Bronchial epithelial cell (primary cell): ENCODE measurements at regions not wholly inside any gene's neighbourhood (a gene's known extent, or its start where the extent isn't known, plus 50 kb on each side); places are given as distances from the start of the nearest gene placed in this dataset.

Experiments
- DNase-seq: peaks from one replicate; pipeline ENCODE4 v3.0.0-alpha.2; 2010; ENCODE audit warnings: low read depth
- FAIRE-seq: peaks from 2 replicates; lab custom pipeline; 2011; peaks lifted over from hg19 to GRCh38; lab: Jason Lieb, UNC
- H3K27me3 ChIP-seq: 2 replicates; pipeline ENCODE4 v1.5.1; 2011; ENCODE audit warnings: low read length; ENCODE audit not compliant: control insufficient read depth, insufficient read depth
- H3K36me3 ChIP-seq: 2 replicates; pipeline ENCODE4 v1.5.1; 2011; ENCODE audit warnings: low read length; ENCODE audit not compliant: control insufficient read depth, insufficient read depth
- H3K4me3 ChIP-seq: 2 replicates; pipeline ENCODE4 v1.5.1; 2011; ENCODE audit warnings: mild to moderate bottlenecking, low read depth, low read length, control low read depth
- TF ChIP-seq, protein P1 (sequence below): IDR thresholded peaks from 2 replicates; pipeline ENCODE4 v1.5.1; 2011; ENCODE audit warnings: mild to moderate bottlenecking, moderate library complexity, low read length, control low read depth, inconsistent platforms; ENCODE audit not compliant: insufficient read depth, severe bottlenecking

DNA sequence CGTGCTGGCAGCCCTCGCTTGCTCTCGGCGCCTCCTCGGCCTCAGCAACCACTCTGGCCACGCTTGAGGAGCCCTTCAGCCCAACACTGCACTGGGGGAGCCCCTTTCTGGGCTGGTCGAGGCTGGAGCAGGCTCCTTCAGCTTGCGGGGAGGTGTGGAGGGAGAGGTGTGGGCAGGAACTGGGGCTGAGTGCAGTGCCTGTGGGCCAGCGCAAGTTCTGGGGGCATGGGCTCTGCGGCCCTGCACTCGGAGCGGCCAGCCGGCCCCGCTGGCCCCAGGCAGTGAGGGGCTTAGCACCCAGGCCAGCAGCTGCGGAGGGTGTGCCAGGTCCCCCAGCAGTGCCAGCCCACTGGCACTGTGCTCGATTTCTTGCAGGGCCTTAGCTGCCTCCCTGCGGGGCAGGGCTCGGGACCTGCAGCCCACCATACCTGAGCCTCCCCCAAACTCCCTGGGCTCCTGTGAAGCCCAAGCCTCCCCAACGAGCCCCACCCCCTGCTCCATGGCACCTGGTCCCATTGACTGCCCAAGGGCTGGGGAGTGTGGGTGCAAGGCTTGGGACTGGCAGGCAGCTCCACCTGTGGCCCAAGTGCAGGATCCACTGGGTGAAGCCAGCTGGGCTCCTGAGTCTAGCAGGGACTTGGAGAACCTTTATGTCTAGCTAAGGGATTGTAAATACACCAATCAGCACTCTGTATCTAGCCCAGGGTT lies 556.8 kb downstream of the GABRG1 start:
- no peak for FAIRE-seq
- Histone ChIP-seq H3K36me3 (no peaks in the 10 kb centered on the region), H3K4me3 (no peak overlapping the region), H3K27me3 (no peaks in the 10 kb centered on the region)
- DNase-seq = no peak
- TF ChIP-seq, protein P1, sequence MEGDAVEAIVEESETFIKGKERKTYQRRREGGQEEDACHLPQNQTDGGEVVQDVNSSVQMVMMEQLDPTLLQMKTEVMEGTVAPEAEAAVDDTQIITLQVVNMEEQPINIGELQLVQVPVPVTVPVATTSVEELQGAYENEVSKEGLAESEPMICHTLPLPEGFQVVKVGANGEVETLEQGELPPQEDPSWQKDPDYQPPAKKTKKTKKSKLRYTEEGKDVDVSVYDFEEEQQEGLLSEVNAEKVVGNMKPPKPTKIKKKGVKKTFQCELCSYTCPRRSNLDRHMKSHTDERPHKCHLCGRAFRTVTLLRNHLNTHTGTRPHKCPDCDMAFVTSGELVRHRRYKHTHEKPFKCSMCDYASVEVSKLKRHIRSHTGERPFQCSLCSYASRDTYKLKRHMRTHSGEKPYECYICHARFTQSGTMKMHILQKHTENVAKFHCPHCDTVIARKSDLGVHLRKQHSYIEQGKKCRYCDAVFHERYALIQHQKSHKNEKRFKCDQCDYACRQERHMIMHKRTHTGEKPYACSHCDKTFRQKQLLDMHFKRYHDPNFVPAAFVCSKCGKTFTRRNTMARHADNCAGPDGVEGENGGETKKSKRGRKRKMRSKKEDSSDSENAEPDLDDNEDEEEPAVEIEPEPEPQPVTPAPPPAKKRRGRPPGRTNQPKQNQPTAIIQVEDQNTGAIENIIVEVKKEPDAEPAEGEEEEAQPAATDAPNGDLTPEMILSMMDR = no peak

DNA sequence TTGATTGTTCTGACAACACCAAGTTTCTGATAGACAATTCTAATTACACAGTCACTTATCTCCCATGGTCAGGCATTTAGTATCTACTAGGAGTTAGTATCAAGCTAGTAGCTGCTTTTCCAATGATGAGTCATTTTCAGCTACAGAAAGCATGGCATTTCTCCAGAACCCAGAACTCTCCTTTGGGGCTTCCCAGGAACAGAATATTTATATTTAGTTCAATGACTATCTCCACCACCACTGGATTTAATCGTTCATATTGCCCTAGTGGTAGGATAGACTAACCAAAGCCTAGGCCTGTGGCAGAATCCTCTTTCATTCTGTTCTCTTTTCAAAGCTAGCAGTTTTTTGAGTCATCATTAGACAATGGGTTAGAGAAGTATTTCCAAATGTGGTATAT lies 569.4 kb downstream of the GABRG1 start:
- Histone ChIP-seq H3K27me3 (no peaks in the 10 kb centered on the region), H3K4me3 (no peak overlapping the region), H3K36me3 (no peaks in the 10 kb centered on the region)
- no peak for FAIRE-seq
- DNase-seq = no peak
- TF ChIP-seq, protein P1 = no peak

DNA sequence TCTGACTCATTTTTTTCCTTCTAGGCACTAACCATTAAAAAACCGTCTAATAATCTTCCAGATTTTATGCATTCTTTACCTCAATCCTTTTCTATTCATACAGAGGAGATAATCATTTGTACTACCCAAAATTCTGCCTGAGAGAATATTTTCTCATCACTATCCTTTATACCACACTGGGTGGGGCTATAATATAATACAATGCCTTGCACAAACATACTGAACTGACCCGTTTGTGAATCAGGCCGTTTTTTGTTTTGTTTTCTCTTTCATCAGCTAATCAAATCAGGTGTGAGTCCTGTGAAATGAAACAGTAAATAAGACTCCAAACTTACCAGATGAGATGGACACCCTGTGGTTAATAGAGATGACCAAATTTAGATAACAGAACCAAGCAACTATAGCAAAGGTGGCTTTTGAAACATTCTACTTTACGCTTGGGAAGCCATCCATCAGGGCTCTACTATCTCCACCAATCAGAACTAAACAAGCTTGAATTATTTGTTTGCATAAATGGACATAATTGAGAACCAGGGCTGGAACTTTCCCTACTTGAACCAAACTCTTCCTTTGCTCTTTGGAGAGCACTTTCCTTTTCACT lies 573.0 kb downstream of the GABRG1 start:
- H3K4me3 ChIP-seq = no peak overlapping the region
- no peak for DNase-seq
- TF ChIP-seq, protein P1 = no peak
- H3K27me3 ChIP-seq = no peaks in the 10 kb centered on the region
- H3K36me3 ChIP-seq = no peaks in the 10 kb centered on the region
- no peak for FAIRE-seq

DNA sequence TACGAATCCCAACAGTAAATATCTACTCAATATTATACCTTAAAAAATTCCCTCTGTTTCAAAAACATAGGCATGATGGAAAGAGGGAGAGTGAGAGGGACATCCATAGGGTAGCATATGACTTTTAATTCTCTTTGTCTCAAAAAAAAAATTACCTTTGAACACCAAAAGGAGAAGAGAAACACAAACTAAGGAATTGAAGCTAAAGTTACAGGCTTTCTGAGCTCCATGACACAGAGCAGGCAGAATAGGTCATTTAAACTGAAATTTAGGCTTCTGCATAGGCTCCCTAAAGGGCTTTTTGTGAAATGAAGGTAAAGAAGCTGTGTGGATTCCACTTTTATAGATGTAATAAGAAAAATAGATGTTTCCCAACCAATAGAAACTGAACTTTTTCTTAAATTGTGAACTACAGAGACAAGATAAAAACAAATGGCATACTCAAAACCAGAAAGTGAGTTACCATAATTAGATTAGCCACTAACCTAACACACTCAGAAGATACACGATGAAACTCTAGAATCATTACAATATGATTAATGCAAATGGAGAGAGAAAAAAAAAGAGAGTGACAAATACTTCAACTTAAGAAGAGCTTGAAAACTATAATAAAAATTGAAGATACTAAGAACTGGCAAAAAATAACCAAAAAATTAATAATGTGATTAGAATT lies 584.6 kb downstream of the GABRG1 start:
- DNase-seq (no peak), FAIRE-seq (no peak)
- TF ChIP-seq, protein P1 = no peak
- no peak overlapping the region for H3K4me3 ChIP-seq
- H3K36me3 ChIP-seq = no peaks in the 10 kb centered on the region
- H3K27me3 ChIP-seq = no peaks in the 10 kb centered on the region

DNA sequence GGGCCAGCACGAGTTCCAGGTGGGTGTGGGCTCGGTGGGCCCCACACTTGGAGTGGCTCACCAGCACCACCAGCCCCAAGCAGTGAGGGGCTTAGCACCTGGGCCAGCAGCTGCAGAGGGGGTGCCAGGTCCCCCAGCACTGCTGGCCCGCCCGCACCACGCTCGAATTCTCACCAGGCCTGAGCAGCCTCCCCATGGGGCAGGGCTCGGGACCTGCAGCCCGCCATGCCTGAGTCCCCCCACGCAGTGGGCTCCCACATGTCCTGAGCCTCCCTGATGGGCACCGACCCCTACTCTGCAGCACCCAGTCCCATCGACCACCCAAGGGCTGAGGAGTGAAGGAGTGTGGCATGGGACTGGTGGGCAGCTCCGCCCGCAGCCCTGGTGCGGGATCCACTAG lies 593.4 kb downstream of the GABRG1 start:
- DNase-seq = no peak
- Histone ChIP-seq H3K4me3 (no peak overlapping the region), H3K27me3 (no peaks in the 10 kb centered on the region), H3K36me3 (no peaks in the 10 kb centered on the region)
- no peak for FAIRE-seq
- TF ChIP-seq, protein P1 = no peak
